K562 (cell line): ENCODE measurements at regions not wholly inside any gene's neighbourhood (a gene's known extent, or its start where the extent isn't known, plus 50 kb on each side); places are given as distances from the start of the nearest gene placed in this dataset.

ENCODE experiments used
- EGR1 ChIP-seq: fragments of 450-650 bp; conservative IDR thresholded peaks from 2 replicates; pipeline ENCODE4 v1.6.1; 2017; ENCODE audit warnings: mild to moderate bottlenecking
- GATAD2A ChIP-seq: fragments of 450-650 bp; IDR thresholded peaks from 2 replicates; pipeline ENCODE4 v1.6.1; 2017
- LARP7 ChIP-seq: fragments of 450-650 bp; IDR thresholded peaks from 2 replicates; pipeline ENCODE4 v1.6.1; 2016
- MYNN ChIP-seq, 2 experiments: sonication (generic); formaldehyde crosslinking in 1 of 2; IDR thresholded peaks; 2 replicates each; pipeline versions ENCODE4 v1.5.0 to v1.6.1; 2016 to 2020; ENCODE audit warnings: antibody characterized with exemption in 1 of 2, missing genetic modification reagents in 1 of 2
- POLR3G ChIP-seq: IDR thresholded peaks from 2 replicates; pipeline ENCODE4 v1.6.1; 2011; ENCODE audit not compliant: insufficient read length, insufficient replicate concordance; ENCODE audit errors: extremely low read depth
- YBX1 ChIP-seq: fragments of 450-650 bp; IDR thresholded peaks from 2 replicates; pipeline ENCODE4 v1.7.1; 2016; ENCODE audit warnings: mild to moderate bottlenecking
- ZBTB17 ChIP-seq: fragments of 450-650 bp; formaldehyde crosslinking; IDR thresholded peaks from 2 replicates; pipeline ENCODE4 v1.4.0; 2020; ENCODE audit warnings: mild to moderate bottlenecking
- ZNF780A ChIP-seq: fragments of 250-450 bp; sonication (Bioruptor Pico); IDR thresholded peaks from 2 replicates; pipeline ENCODE4 v1.5.0; 2021; ENCODE audit warnings: mild to moderate bottlenecking
- TF ChIP-seq, protein P1 (sequence below): fragments of 150-350 bp; conservative IDR thresholded peaks from 2 replicates; pipeline ENCODE4 v1.6.1; 2014; ENCODE audit warnings: low read length
- TF ChIP-seq, protein P2 (sequence below), 3 experiments: IDR thresholded peaks in 2 of 3; conservative IDR thresholded peaks in 1 of 3; 2 replicates each; pipeline ENCODE4 v1.5.1; 2011 to 2012; ENCODE audit warnings: low read length in 3 of 3, mild to moderate bottlenecking in 3 of 3, control low read depth in 2 of 3, improper control_type of control experiment in 1 of 3, inconsistent platforms in 1 of 3, low read depth in 1 of 3, mixed read lengths in 1 of 3, moderate library complexity in 1 of 3; ENCODE audit not compliant: insufficient read depth in 2 of 3

DNA sequence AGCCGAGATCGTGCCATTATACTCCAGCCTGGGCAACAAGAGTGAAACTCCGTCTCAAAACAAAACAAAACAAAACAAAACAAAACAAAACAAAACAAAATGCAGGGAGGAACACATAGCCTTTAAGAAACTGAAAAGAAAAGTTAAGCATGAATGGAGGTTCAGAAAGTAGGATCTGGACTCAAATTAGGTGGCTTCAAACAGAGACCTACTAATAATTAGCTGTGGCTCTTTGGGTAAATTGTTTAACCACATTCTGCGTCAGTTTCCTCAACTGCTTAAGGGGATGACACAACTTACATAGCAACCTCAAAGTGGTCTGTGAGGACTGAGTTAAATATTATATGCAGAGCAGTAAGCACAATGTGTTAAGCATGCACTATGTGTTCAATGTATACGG, 458.2 kb downstream of the ADGRL2 start:
- TF ChIP-seq YBX1 (no peak), LARP7 (no peak), GATAD2A (no peak), ZBTB17 (no peak), MYNN (IDR thresholded peaks at IDR 0.05) (no peak), MYNN (CRISPR knock-in tag; IDR thresholded peaks at IDR 0.05) (no peak), EGR1 (no peak), POLR3G (no peak), ZNF780A (CRISPR knock-in tag) (no peak)
- TF ChIP-seq, protein P1, sequence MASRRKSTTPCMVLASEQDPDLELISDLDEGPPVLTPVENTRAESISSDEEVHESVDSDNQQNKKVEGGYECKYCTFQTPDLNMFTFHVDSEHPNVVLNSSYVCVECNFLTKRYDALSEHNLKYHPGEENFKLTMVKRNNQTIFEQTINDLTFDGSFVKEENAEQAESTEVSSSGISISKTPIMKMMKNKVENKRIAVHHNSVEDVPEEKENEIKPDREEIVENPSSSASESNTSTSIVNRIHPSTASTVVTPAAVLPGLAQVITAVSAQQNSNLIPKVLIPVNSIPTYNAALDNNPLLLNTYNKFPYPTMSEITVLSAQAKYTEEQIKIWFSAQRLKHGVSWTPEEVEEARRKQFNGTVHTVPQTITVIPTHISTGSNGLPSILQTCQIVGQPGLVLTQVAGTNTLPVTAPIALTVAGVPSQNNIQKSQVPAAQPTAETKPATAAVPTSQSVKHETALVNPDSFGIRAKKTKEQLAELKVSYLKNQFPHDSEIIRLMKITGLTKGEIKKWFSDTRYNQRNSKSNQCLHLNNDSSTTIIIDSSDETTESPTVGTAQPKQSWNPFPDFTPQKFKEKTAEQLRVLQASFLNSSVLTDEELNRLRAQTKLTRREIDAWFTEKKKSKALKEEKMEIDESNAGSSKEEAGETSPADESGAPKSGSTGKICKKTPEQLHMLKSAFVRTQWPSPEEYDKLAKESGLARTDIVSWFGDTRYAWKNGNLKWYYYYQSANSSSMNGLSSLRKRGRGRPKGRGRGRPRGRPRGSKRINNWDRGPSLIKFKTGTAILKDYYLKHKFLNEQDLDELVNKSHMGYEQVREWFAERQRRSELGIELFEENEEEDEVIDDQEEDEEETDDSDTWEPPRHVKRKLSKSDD = no peak
- TF ChIP-seq, protein P2, sequence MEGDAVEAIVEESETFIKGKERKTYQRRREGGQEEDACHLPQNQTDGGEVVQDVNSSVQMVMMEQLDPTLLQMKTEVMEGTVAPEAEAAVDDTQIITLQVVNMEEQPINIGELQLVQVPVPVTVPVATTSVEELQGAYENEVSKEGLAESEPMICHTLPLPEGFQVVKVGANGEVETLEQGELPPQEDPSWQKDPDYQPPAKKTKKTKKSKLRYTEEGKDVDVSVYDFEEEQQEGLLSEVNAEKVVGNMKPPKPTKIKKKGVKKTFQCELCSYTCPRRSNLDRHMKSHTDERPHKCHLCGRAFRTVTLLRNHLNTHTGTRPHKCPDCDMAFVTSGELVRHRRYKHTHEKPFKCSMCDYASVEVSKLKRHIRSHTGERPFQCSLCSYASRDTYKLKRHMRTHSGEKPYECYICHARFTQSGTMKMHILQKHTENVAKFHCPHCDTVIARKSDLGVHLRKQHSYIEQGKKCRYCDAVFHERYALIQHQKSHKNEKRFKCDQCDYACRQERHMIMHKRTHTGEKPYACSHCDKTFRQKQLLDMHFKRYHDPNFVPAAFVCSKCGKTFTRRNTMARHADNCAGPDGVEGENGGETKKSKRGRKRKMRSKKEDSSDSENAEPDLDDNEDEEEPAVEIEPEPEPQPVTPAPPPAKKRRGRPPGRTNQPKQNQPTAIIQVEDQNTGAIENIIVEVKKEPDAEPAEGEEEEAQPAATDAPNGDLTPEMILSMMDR (IDR thresholded peaks at IDR 0.05 in 2 of 3, conservative IDR thresholded peaks at IDR 0.05 in 1 of 3; ENCODE audit: insufficient read depth in 2 of 3, low read depth in 1 of 3, low read length in 3 of 3) = no peak
